ENCODE measurements at regions not wholly inside any gene's neighbourhood (a gene's known extent, or its start where the extent isn't known, plus 50 kb on each side); places are given as distances from the start of the nearest gene placed in this dataset.

- Mint-ChIP-seq H3K4me1 (no peaks in the 10 kb centered on the region), H3K27ac (peak overlapping the region in 1 of 7 donors; percentile 36), H3K27me3 (ENCODE audit: low read depth in 3 of 3) (peaks cover 0 to 3% (median 1%) of the 10 kb centered on the region in 3 donors), H3K4me3 (no peak overlapping the region), H3K9me3 (peaks cover 0 to 10% (median 3%) of the 10 kb centered on the region in 7 donors), H3K36me3 (no peaks in the 10 kb centered on the region)
- no peaks in the 10 kb centered on the region for H3K9me3 ChIP-seq (replicated peaks in 1 of 2; ENCODE audit: control insufficient read depth in 1 of 2, insufficient read depth in 1 of 2, low read length in 2 of 2)
- no peak overlapping the region for H3K27ac ChIP-seq (ENCODE audit: low read depth in 1 of 2, low read length in 2 of 2)
- H3K36me3 ChIP-seq (replicated peaks in 1 of 2; ENCODE audit: control insufficient read depth in 1 of 2, insufficient read depth in 2 of 2, low read length in 2 of 2), result no peaks in the 10 kb centered on the region
- intact Hi-C loops (cut with micrococcal nuclease), result no loop called here
- H3K27me3 ChIP-seq (ENCODE audit: control insufficient read depth in 2 of 2, insufficient read depth in 2 of 2, low read length in 2 of 2), result no peaks in the 10 kb centered on the region
- H3K79me2 ChIP-seq (ENCODE audit: insufficient read depth, low read length), result no peaks in the 10 kb centered on the region
- no peaks in the 10 kb centered on the region for H3K4me1 ChIP-seq (ENCODE audit: control insufficient read depth in 1 of 2, insufficient read depth in 2 of 2, low read length in 2 of 2)
- no peaks in the 10 kb centered on the region for H4K20me1 ChIP-seq (ENCODE audit: insufficient read depth, low read length)
- no peak overlapping the region for H3K9ac ChIP-seq (ENCODE audit: insufficient read depth, low read length, poor library complexity, severe bottlenecking)
- H3K4me2 ChIP-seq (replicated peaks; ENCODE audit: extremely low read depth, low read length, poor library complexity, severe bottlenecking), result no peak overlapping the region
- H3K4me3 ChIP-seq (replicated peaks in 1 of 3; ENCODE audit: low read depth in 2 of 3, low read length in 3 of 3), result no peak overlapping the region
- no peak for DNase-seq
- H2AFZ ChIP-seq (ENCODE audit: insufficient read depth, low read depth, low read length, poor library complexity, severe bottlenecking), result no peak overlapping the region
- TF ChIP-seq CTCF (IDR thresholded peaks at IDR 0.05), result no peak
Measured at GRCh38 chr3:41076399-41076798, 122.9 kb upstream of the CTNNB1 start.

DNA sequence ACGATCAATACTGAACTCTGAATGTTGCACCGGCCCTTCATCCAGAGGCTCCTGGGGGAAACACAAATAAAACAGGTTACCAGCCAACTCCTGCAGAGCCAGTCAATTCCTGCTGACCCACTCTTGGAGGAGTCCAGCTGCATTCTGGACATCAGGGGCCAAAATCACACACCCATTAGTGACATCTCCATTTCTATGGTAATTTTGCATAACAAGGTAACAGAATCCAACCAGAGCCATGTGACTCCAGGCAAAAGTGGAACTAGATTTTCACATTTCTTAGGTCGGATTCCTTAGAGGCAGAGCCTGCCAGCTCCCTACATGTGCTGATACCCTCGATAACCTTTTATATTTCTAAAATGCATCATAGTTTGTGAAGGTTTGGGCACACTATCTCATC is 119.2 kb upstream of the CTNNB1 start:
- Histone ChIP-seq H3K9ac (ENCODE audit: insufficient read depth, low read length, poor library complexity, severe bottlenecking) (no peak overlapping the region), H3K27ac (ENCODE audit: low read depth in 1 of 2, low read length in 2 of 2) (no peak overlapping the region), H3K36me3 (replicated peaks in 1 of 2; ENCODE audit: control insufficient read depth in 1 of 2, insufficient read depth in 2 of 2, low read length in 2 of 2) (no peaks in the 10 kb centered on the region), H3K9me3 (replicated peaks in 1 of 2; ENCODE audit: control insufficient read depth in 1 of 2, insufficient read depth in 1 of 2, low read length in 2 of 2) (no peaks in the 10 kb centered on the region), H3K4me1 (ENCODE audit: control insufficient read depth in 1 of 2, insufficient read depth in 2 of 2, low read length in 2 of 2) (no peaks in the 10 kb centered on the region), H3K4me3 (replicated peaks in 1 of 3; ENCODE audit: low read depth in 2 of 3, low read length in 3 of 3) (no peak overlapping the region), H3K79me2 (ENCODE audit: insufficient read depth, low read length) (no peaks in the 10 kb centered on the region), H2AFZ (ENCODE audit: insufficient read depth, low read depth, low read length, poor library complexity, severe bottlenecking) (no peak overlapping the region), H3K4me2 (replicated peaks; ENCODE audit: extremely low read depth, low read length, poor library complexity, severe bottlenecking) (no peak overlapping the region), H3K27me3 (ENCODE audit: control insufficient read depth in 2 of 2, insufficient read depth in 2 of 2, low read length in 2 of 2) (no peaks in the 10 kb centered on the region), H4K20me1 (ENCODE audit: insufficient read depth, low read length) (no peaks in the 10 kb centered on the region)
- TF ChIP-seq CTCF (IDR thresholded peaks at IDR 0.05), result no peak
- DNase-seq, result no peak
- peaks cover 0 to 5% (median 3%) of the 10 kb centered on the region in 7 donors for H3K9me3 Mint-ChIP-seq
- no peaks in the 10 kb centered on the region for H3K36me3 Mint-ChIP-seq
- peaks cover 2 to 5% (median 4%) of the 10 kb centered on the region in 3 donors for H3K27me3 Mint-ChIP-seq (ENCODE audit: low read depth in 3 of 3)
- H3K4me1 Mint-ChIP-seq, result no peaks in the 10 kb centered on the region
- intact Hi-C loops (cut with micrococcal nuclease), result no loop called here
- H3K4me3 Mint-ChIP-seq, result no peak overlapping the region
- peak overlapping the region in 1 of 7 donors; percentile 4 for H3K27ac Mint-ChIP-seq
- 100% methylated on average over 2 of the region's 4 CpGs for WGBS (ENCODE audit: insufficient coverage)

Measured in CD14-positive monocyte (primary cell).